ENCODE measurements at regions not wholly inside any gene's neighbourhood (a gene's known extent, or its start where the extent isn't known, plus 50 kb on each side); places are given as distances from the start of the nearest gene placed in this dataset.
A peak's percentile ranks its signal among the peaks of the same experiment; 100 is the strongest.

DNA sequence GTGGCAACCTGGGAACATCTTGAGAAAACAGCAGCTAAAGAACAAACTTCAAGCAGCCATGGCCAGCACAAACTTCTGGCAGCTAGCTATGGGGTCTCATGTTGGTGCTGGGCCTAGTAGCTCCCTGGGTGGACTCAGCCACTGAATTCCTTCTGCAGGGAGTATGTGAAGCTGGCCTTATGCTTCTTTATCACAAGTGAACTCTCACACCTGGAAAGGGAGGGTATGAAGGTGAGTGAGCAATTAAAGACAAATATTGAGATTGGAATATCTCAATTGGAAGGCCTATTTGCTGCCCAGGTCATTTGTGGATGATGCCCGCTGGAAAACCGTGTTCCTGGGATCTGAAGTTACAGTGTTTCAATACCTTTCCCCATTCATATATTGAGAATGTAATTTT is 153.3 kb upstream of the RPS6KA3 start:
- DNase-seq, result no peak

- no peak for DNase-seq
Observed at GRCh38 chrX:20418379-20419150, 151.9 kb upstream of the RPS6KA3 start.

DNA sequence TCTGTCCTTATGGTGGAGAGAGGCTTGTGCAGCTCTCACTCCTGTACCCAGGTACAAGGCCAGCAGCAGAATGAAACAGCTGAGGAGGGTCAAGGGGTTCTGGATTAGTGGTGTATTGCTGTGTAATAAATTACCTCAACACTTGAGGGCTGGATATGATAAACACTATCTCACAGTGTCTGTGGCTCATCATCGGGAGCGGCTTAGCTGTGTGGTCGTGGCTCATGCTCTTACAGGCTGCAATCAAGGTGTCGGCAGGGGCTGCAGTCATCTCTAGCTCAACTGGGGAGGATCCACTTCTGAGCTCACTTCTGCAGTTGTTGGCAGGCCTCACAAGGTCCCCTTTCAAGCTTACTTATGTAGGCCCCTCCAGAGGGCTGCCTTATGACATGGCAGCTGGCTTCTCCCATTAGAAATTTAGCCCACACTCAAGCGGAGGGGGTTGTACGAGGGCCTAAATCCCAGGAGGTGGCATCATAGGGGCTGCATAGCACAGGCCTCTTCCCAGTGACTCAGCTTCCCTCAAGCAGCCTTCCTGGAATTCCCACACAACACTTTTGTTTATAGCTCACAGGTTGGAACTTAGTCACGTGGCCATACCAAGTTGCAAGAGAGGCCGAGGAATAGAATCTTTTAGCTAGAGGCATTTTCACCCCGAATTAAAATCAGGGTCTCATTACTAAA is 148.2 kb upstream of the RPS6KA3 start:
- DNase-seq, result no peak

DNA sequence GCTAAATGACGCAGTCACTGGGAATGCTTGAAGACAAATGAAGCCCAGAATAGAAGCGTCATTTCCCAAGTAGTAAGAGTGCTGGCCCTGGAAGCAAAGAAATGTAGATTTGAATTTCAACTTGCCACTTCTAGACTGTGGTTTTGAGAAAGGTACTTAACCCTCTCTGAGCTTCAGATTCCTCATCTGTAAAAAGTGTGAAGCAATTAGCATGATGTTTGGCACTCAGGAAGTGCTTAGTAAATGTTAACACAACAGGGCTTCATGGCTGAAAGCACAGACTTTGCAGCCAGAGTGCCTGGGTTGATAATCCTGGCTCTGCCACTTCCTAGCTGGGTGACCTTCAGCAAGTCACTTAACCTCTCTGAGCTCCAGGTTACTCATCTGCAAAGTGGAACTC is 147.4 kb upstream of the RPS6KA3 start:
- DNase-seq, result no peak

GRCh38 chrX:20412871-20413486 is 146.3 kb upstream of the RPS6KA3 start:
- DNase-seq, result no peak

GRCh38 chrX:20410540-20410939 is 143.8 kb upstream of the RPS6KA3 start:
- DNase-seq, result no peak

DNA sequence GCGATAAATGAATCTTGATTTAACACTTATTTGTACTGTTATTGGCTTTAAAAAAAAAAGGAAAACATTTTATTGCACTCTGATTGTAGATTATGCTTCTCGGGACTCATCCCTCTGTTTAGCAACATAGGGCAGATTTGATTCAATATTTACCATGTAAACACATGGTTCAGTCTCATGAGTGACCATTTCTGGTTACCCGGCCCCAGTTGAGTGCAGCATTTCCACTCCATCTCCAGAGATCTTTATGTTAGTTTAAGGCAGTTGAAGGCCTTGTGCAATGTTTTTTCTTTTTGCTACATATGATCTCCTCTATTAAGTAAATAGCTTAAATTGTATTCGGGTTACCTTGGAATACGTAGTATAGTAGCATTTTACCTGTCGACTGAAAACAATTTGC is 143.3 kb upstream of the RPS6KA3 start:
- DNase-seq, result no peak

DNA sequence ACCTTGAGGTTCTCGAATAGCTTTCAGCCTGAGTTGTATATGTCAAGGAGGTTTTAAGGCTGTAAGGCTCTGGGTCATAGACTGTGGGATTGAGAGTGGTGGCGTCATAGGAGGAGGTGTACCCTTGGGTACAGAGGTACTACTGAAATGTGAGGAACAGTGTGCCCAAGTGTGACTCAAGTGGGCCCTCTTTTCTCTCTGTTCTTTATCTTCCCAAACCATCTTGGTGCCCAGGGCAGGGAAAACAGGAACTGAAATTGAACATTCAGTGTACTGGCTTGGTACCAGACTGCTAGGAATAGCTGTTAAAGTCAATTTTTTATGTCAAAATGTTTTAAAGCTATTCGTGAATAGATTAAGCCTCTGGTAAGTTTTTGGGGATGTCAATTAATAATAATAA is 136.2 kb upstream of the RPS6KA3 start:
- DNase-seq, result no peak

DNA sequence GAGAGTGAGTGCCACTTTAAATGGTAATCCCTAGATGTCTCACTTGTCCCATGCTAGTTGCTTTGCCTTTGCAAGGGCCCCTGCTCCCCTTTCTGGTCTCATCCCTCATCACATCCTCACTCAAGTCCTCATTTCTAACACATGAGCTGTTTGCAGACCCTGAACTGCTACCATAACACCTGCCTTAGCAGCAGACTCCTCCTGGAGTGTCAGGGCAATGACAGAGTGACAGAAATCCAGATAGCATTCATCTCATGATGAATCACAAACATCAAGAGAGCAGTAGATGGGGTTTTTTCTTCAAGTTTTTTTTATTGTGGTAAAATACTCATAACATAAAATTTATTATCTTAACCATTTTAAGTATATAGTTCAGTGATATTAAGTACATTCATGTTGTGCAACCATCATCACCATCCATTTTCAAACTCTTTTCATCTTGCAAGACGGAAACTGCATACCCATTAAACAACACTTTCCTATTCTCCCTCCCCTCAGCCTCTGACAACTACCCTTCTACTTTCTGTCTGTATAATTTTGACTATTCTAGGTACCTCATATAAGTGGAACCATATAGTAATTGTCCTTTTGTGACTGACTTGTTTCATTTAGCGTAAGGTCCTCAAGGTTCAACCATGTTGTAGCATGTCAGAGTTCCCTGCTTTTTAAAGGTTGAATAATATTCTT is 133.2 kb upstream of the RPS6KA3 start:
- DNase-seq, result no peak

DNA sequence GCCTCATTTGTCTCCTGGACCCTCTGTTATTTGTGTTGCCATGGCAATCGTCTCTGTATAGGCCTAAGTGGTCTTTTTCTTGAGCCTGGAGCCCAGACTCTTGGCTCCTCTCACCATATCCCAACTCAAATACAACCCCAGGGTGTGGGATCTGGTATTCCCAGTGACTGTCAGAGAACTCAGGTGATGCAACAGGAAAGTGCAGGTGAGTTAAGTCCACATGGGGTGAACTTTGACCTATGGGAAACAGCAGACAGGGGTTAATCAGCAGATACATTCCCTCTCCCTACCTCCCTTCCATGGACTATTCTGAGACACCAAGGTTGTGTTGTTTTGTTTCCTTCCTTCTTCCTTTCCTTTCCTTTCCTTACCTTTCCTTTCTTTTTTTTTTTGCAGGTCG is 130.9 kb upstream of the RPS6KA3 start:
- DNase-seq, result no peak

- DNase-seq, result no peak
Observed at GRCh38 chrX:20394451-20394850, 127.7 kb upstream of the RPS6KA3 start.

- DNase-seq, result no peak
Observed at GRCh38 chrX:20393944-20394343, 127.2 kb upstream of the RPS6KA3 start.

DNA sequence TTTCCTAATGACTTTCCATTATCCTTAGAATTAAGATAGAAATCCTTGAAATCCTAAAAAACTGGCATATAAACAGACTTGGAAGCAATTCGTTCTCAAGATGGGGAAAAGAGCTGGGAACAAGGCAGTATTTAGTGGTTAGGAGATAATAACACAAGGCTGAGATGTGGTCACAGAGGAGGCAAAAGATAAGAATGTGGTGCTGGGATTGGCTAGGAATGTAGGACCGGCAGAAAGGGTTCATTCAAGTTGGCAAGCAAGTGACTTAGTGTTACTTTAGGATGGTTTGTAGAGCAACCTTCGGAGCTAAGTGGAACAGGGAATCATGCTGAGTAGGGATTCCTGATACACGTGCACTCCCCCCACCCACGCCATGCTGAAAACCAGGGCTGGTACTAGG is 121.9 kb upstream of the RPS6KA3 start:
- no peak for DNase-seq

DNA sequence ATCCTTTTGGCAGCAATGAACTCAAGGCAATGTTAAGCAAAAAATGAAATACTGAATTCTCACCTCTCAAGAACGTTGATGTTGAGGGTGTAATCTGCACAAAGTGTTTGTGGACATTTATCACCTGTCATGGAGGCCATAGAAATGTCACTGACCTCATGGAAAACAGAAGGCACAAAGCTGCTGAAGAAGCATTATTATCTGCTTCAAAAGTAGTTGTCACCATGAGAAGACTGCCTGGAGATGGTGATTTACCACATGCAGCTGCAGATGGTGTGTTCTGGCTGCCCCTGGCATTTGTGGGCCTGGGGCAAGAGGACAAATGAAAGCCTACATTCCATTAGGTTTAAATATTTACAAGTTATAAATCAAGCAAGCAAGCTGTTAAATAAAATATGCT is 116.8 kb upstream of the RPS6KA3 start:
- no peak for DNase-seq

DNA sequence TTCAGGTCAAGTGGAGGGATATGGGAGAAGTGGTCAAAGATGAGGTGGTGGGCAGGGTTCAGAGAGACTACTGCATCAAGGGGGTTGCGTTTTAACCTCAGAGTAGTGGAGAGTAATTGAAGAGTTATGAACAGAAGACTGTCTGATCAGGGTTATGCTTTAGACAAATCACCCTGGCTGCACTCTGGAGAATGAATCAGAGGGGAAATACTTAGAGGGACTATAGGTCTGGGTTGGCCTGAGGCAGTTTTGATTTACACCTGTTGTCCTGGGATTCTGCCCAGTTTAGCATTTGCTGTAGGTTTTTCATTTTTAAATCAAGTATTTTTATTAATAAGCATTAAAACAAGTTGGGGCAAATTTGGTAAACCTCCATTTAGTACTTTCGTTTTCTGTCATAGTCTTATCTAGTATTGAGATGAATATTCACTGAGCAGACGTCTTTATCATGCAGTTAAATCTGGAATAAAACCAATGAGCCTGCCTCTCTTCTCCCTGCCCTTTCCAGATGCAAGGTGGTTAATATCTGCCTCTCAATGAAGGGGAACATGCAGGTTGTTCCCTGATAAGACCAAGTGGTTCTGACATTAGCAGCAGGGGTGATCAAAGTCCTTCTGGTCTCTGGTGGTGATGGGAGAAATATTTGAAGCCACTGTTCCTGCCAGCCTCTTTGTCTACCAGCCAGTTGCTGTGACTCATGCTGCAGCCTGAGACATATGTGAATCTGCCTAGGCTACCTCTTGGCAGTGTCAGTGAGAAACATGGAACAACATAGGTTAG is 116.0 kb upstream of the RPS6KA3 start:
- no peak for DNase-seq

GRCh38 chrX:20382082-20382481 is 115.4 kb upstream of the RPS6KA3 start:
- no peak for DNase-seq

GRCh38 chrX:20378233-20378920 is 111.7 kb upstream of the RPS6KA3 start:
- no peak for DNase-seq

GRCh38 chrX:20374900-20375438 is 108.3 kb upstream of the RPS6KA3 start:
- DNase-seq, result peak; percentile 43 to 58

GRCh38 chrX:20374450-20374849 is 107.7 kb upstream of the RPS6KA3 start:
- no peak for DNase-seq

- DNase-seq, result no peak
Observed at GRCh38 chrX:20373063-20373462, 106.4 kb upstream of the RPS6KA3 start.

DNA sequence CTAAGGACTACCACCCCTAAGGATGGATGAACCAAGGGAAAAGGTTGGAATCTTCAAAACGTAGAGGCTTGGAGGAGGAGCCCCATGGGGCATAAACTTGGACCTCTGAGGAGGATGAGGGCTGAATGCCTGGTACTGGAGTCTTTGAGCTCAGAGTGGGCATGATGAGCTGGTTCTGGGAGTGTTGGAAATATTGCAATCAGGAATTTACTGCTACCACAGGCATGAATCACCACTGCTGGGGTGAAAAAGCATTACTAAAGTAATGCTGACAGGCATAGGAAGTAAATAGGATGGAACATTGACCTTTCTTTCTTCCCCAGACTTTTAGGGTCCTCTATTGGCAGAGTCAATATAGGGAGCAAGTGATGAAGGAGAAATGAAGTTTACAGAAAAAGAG is 105.8 kb upstream of the RPS6KA3 start:
- no peak for DNase-seq

GRCh38 chrX:20369468-20369867 is 102.8 kb upstream of the RPS6KA3 start:
- no peak for DNase-seq

Data from AML-193 (cell line).